CD14-positive monocyte (primary cell): ENCODE measurements at regions not wholly inside any gene's neighbourhood (a gene's known extent, or its start where the extent isn't known, plus 50 kb on each side); places are given as distances from the start of the nearest gene placed in this dataset.
"Not testable (repeated sequence)": the region's sequence is repeated elsewhere in the genome, so short reads cannot be mapped to it uniquely, and the experiment has no call there.

Experiments used
- DNase-seq, 3 donors: peaks; one replicate each; pipeline ENCODE4 v3.0.0-alpha.2; 2011 to 2022
- H2AFZ ChIP-seq: 2 replicates; pipeline ENCODE4 v1.6.0; 2012; ENCODE audit warnings: mild to moderate bottlenecking, low read depth, low read length, inconsistent platforms; ENCODE audit not compliant: insufficient read depth, poor library complexity, severe bottlenecking
- H3K27ac ChIP-seq, 2 donors: 1 replicate in 1 of 2; 2 replicates in 1 of 2; pipeline ENCODE4 v1.5.1; 2012 to 2013; ENCODE audit warnings: low read length in 2 of 2, control low read depth in 1 of 2, inconsistent platforms in 1 of 2, low read depth in 1 of 2, mild to moderate bottlenecking in 1 of 2
- H3K27me3 ChIP-seq, 2 donors: one replicate each; pipeline versions ENCODE4 v1.6.0 to v1.6.1; 2011 to 2013; ENCODE audit warnings: low read length in 2 of 2; ENCODE audit not compliant: control insufficient read depth in 2 of 2, insufficient read depth in 2 of 2
- H3K36me3 ChIP-seq, 2 donors: replicated peaks in 1 of 2; 1 replicate in 1 of 2; 2 replicates in 1 of 2; pipeline versions ENCODE4 v1.5.1 to v1.6.1; 2012 to 2013; ENCODE audit warnings: low read length in 2 of 2, control low read depth in 1 of 2, inconsistent platforms in 1 of 2, mild to moderate bottlenecking in 1 of 2; ENCODE audit not compliant: insufficient read depth in 2 of 2, control insufficient read depth in 1 of 2
- H3K4me1 ChIP-seq, 2 donors: 1 replicate in 1 of 2; 2 replicates in 1 of 2; pipeline versions ENCODE4 v1.5.1 to v1.6.1; 2012 to 2013; ENCODE audit warnings: low read length in 2 of 2, control low read depth in 1 of 2, inconsistent platforms in 1 of 2, mild to moderate bottlenecking in 1 of 2, moderate library complexity in 1 of 2; ENCODE audit not compliant: insufficient read depth in 2 of 2, control insufficient read depth in 1 of 2
- H3K4me2 ChIP-seq: replicated peaks from 2 replicates; pipeline ENCODE3; 2012; ENCODE audit warnings: low read length, moderate library complexity, mild to moderate bottlenecking; ENCODE audit not compliant: poor library complexity, severe bottlenecking; ENCODE audit errors: extremely low read depth
- H3K4me3 ChIP-seq, 3 experiments: fragments of 200-600 bp in 1 of 3; sonication (generic) in 1 of 3; replicated peaks in 1 of 3; 1 replicate in 2 of 3; 2 replicates in 1 of 3; pipeline ENCODE4 v1.5.1; 2011 to 2013; ENCODE audit warnings: low read length in 3 of 3, mild to moderate bottlenecking in 3 of 3, control low read depth in 2 of 3, low read depth in 2 of 3, inconsistent platforms in 1 of 3, moderate library complexity in 1 of 3
- H3K79me2 ChIP-seq: 2 replicates; pipeline ENCODE4 v1.6.0; 2012; ENCODE audit warnings: mild to moderate bottlenecking, control low read depth, inconsistent platforms, low read length, moderate library complexity; ENCODE audit not compliant: insufficient read depth
- H3K9ac ChIP-seq: 2 replicates; pipeline ENCODE4 v1.6.0; 2017; ENCODE audit warnings: low read length, mild to moderate bottlenecking; ENCODE audit not compliant: insufficient read depth, poor library complexity, severe bottlenecking
- H3K9me3 ChIP-seq, 2 donors: replicated peaks in 1 of 2; 1 replicate in 1 of 2; 2 replicates in 1 of 2; pipeline versions ENCODE4 v1.5.1 to v1.6.1; 2012 to 2013; ENCODE audit warnings: low read length in 2 of 2, control low read depth in 1 of 2; ENCODE audit not compliant: control insufficient read depth in 1 of 2, insufficient read depth in 1 of 2
- H4K20me1 ChIP-seq: 2 replicates; pipeline ENCODE4 v1.6.0; 2012; ENCODE audit warnings: mild to moderate bottlenecking, low read length, control low read depth, moderate library complexity; ENCODE audit not compliant: insufficient read depth
- H3K27ac Mint-ChIP-seq, 7 donors: one replicate each; pipeline ENCODE4 v1.8.0; 2020; ENCODE audit warnings: mild to moderate bottlenecking in 7 of 7, mixed read lengths in 7 of 7, moderate library complexity in 6 of 7, inconsistent platforms in 2 of 7
- H3K27me3 Mint-ChIP-seq, 3 donors: one replicate each; pipeline ENCODE4 v1.8.0; 2021 to 2022; ENCODE audit warnings: low read depth in 3 of 3, mild to moderate bottlenecking in 3 of 3, mixed read lengths in 3 of 3, moderate library complexity in 3 of 3, inconsistent platforms in 1 of 3
- H3K36me3 Mint-ChIP-seq, 2 donors: one replicate each; pipeline ENCODE4 v1.8.0; 2020; ENCODE audit warnings: mixed read lengths in 2 of 2, inconsistent platforms in 1 of 2, mild to moderate bottlenecking in 1 of 2
- H3K4me1 Mint-ChIP-seq: one replicate; pipeline ENCODE4 v1.8.0; 2020; ENCODE audit warnings: mild to moderate bottlenecking, mixed read lengths
- H3K4me3 Mint-ChIP-seq, 2 donors: one replicate each; pipeline ENCODE4 v1.8.0; 2020; ENCODE audit warnings: mild to moderate bottlenecking in 2 of 2, mixed read lengths in 2 of 2, moderate library complexity in 1 of 2
- H3K9me3 Mint-ChIP-seq, 7 donors: one replicate each; pipeline ENCODE4 v1.8.0; 2020 to 2022; ENCODE audit warnings: mixed read lengths in 7 of 7, mild to moderate bottlenecking in 6 of 7, moderate library complexity in 6 of 7, inconsistent platforms in 2 of 7
- WGBS: methylation state at CpG from one replicate; pipeline ENCODE4 v1.1.5; 2013; ENCODE audit warnings: missing lambda C conversion rate; ENCODE audit not compliant: insufficient coverage; 5-methylcytosine and 5-hydroxymethylcytosine counted together
- intact Hi-C, 2 donors: fragments of 100-400 bp; cut with micrococcal nuclease; formaldehyde crosslinking; loops; one replicate each; pipeline versions ENCODE4 v1.15.0 to v1.15.1; 2023
- TF ChIP-seq, protein P1 (sequence below): fragments of 200-600 bp; IDR thresholded peaks from one replicate; pipeline ENCODE4 v1.8.0; 2022; ENCODE audit warnings: antibody characterized with exemption, mild to moderate bottlenecking

DNA sequence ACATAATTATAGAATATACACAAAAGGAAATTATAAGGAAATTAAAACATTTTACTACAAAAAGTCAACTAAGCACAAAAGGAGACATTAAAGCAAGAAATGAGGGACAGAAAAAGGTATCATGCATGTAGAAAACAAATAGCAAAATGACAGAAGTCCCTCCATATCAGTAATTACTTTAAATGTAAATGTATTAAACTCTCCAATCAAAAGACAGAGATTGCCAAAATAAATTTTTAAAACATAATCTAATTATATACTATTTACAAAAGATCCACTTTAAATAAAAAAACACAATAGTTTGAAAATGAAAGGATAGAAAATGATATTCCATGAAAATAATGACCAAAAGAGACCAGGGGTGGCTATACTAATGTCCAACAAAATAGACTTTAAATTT, 123.7 kb downstream of the MEX3B start:
- Mint-ChIP-seq H3K36me3 (no peaks in the 10 kb centered on the region), H3K27me3 (no peaks in the 10 kb centered on the region), H3K9me3 (peaks cover 22 to 40% (median 34%) of the 10 kb centered on the region in 7 donors), H3K27ac (no peak overlapping the region), H3K4me3 (no peak overlapping the region), H3K4me1 (no peaks in the 10 kb centered on the region)
- H3K9ac ChIP-seq = no peak overlapping the region
- no peaks in the 10 kb centered on the region for H4K20me1 ChIP-seq
- no peaks in the 10 kb centered on the region for H3K36me3 ChIP-seq
- H3K9me3 ChIP-seq = peaks cover 24 to 35% of the 10 kb centered on the region in 2 donors
- H3K4me1 ChIP-seq = no peaks in the 10 kb centered on the region
- H3K79me2 ChIP-seq = no peaks in the 10 kb centered on the region
- no peaks in the 10 kb centered on the region for H3K27me3 ChIP-seq
- intact Hi-C loops = no loop called here
- no peak overlapping the region for H3K27ac ChIP-seq
- no peak overlapping the region for H2AFZ ChIP-seq
- DNase-seq = no peak
- H3K4me3 ChIP-seq = no peak overlapping the region
- H3K4me2 ChIP-seq = no peak overlapping the region
- TF ChIP-seq, protein P1, sequence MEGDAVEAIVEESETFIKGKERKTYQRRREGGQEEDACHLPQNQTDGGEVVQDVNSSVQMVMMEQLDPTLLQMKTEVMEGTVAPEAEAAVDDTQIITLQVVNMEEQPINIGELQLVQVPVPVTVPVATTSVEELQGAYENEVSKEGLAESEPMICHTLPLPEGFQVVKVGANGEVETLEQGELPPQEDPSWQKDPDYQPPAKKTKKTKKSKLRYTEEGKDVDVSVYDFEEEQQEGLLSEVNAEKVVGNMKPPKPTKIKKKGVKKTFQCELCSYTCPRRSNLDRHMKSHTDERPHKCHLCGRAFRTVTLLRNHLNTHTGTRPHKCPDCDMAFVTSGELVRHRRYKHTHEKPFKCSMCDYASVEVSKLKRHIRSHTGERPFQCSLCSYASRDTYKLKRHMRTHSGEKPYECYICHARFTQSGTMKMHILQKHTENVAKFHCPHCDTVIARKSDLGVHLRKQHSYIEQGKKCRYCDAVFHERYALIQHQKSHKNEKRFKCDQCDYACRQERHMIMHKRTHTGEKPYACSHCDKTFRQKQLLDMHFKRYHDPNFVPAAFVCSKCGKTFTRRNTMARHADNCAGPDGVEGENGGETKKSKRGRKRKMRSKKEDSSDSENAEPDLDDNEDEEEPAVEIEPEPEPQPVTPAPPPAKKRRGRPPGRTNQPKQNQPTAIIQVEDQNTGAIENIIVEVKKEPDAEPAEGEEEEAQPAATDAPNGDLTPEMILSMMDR = no peak

DNA sequence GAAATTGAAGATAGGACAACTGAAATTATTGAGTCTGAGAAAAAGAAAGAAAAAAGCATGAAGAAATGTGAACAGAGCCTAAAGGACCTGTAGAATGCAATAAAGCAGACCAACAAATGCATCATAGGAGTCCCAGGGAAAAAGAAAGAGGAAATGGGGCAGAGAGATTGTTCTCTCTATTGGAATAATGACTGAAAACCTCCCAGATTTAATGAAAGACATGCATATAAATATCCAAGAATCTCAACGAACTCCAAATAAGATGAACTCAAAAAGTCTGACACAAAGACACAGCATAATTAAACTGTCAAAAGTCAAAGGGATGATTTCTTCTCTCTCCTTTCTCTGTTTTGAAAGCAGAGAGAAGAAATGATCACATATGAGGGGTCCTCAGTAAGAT, 124.7 kb downstream of the MEX3B start:
- no CpG with 5 or more reads among the region's 1 CpG for WGBS
- H3K27ac Mint-ChIP-seq = no peak overlapping the region
- Histone ChIP-seq H4K20me1 (no peaks in the 10 kb centered on the region), H3K79me2 (no peaks in the 10 kb centered on the region), H3K9ac (no peak overlapping the region), H3K4me1 (no peaks in the 10 kb centered on the region), H3K36me3 (no peaks in the 10 kb centered on the region), H3K4me3 (no peak overlapping the region), H3K9me3 (peaks cover 25 to 36% of the 10 kb centered on the region in 2 donors), H3K27ac (no peak overlapping the region), H2AFZ (no peak overlapping the region), H3K27me3 (no peaks in the 10 kb centered on the region), H3K4me2 (no peak overlapping the region)
- no peak for DNase-seq
- H3K27me3 Mint-ChIP-seq = no peaks in the 10 kb centered on the region
- no peaks in the 10 kb centered on the region for H3K4me1 Mint-ChIP-seq
- H3K36me3 Mint-ChIP-seq = no peaks in the 10 kb centered on the region
- TF ChIP-seq, protein P1 = no peak
- H3K4me3 Mint-ChIP-seq = no peak overlapping the region
- intact Hi-C loops = no loop called here
- peaks cover 22 to 42% (median 34%) of the 10 kb centered on the region in 7 donors for H3K9me3 Mint-ChIP-seq

DNA sequence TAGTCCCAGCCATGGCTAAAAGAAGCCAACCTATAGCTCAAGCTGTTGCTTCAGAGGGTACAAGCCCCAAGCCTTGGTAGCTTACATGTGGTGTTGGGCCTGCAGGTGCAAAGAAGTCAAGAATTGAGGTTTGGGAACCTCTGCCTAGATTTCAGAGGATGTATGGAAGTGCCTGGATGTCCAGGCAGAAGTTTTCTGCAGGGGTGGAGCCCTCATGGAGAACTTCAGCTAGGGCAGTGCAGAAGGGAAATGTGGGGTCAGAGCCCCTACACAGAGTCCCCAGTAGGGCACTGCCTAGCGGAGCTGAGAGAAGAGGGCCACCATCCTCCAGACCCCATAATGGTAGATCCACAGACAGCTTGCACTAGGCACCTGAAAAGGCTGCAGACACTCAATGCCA, 127.1 kb downstream of the MEX3B start:
- intact Hi-C loops, H3K4me3 Mint-ChIP-seq, H3K4me1 ChIP-seq, H4K20me1 ChIP-seq, H3K4me3 ChIP-seq, H3K9ac ChIP-seq, H3K79me2 ChIP-seq, H3K27ac ChIP-seq, H3K27me3 Mint-ChIP-seq, DNase-seq, H2AFZ ChIP-seq, H3K27ac Mint-ChIP-seq, H3K27me3 ChIP-seq, H3K4me1 Mint-ChIP-seq, H3K36me3 ChIP-seq, H3K36me3 Mint-ChIP-seq, H3K4me2 ChIP-seq: not testable (repeated sequence)
- peaks cover 25 to 36% of the 10 kb centered on the region in 2 donors for H3K9me3 ChIP-seq
- peaks cover 22 to 39% (median 34%) of the 10 kb centered on the region in 7 donors for H3K9me3 Mint-ChIP-seq
- no CpG with 5 or more reads among the region's 1 CpG for WGBS
